ENCODE measurements at regions not wholly inside any gene's neighbourhood (a gene's known extent, or its start where the extent isn't known, plus 50 kb on each side); places are given as distances from the start of the nearest gene placed in this dataset.

DNA sequence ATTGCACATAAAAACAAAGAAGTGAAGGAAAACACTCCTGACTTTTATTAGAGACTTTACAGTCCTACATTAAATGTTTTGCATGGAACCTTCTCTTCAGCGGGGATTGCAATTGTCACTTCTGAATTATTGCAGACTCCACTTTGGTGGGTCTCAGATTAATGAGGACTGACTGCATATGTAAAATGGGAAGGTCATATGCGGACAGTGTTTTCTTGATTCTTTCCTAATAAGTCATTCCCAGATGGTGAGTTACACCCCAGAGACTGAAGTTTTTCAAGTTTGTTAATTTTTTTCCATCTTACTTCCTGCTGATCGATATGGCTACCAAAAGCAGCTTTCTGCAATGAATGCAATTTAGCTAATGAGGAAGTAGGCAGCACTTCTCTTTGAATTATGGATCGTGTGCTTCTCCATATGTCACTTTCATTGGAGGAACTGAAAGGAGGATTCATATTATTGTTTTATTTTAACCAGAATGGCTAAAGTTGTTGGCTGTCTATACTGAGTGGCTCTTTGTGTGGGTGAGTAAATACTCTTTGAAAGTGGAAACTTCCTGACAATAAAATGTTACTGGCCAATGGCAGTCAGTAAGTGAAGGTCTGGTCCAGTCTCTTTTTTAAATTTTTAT lies 119.3 kb upstream of the CLNK start:
- no peaks in the 10 kb centered on the region for H4K20me1 ChIP-seq (replicated peaks in 1 of 2; ENCODE audit: control insufficient read depth in 1 of 2, insufficient read depth in 2 of 2, low read length in 2 of 2)
- H2BK12ac ChIP-seq (ENCODE audit: low read depth, low read length): no peak overlapping the region
- no peak overlapping the region for H3K4me3 ChIP-seq (ENCODE audit: extremely low read depth in 1 of 4, insufficient read depth in 2 of 4, low read depth in 3 of 4, low read length in 4 of 4)
- no peak overlapping the region for H4K8ac ChIP-seq (ENCODE audit: extremely low read depth, insufficient read depth, low read length)
- no peak overlapping the region for H3K4me2 ChIP-seq (ENCODE audit: insufficient read depth in 1 of 2, low read depth in 2 of 2, low read length in 2 of 2)
- H3K23ac ChIP-seq (ENCODE audit: insufficient read length): no peak overlapping the region
- FAIRE-seq (no peak), DNase-seq (ENCODE audit: low read depth in 1 of 2, low spot score in 2 of 2) (no peak)
- no peak overlapping the region for H3K27ac ChIP-seq (ENCODE audit: low read depth, low read length)
- H3K23me2 ChIP-seq (ENCODE audit: low read depth, low read length): no peaks in the 10 kb centered on the region
- H3K14ac ChIP-seq (ENCODE audit: insufficient read length): no peak overlapping the region
- H3K9ac ChIP-seq (replicated peaks in 1 of 4; ENCODE audit: extremely low read depth in 1 of 4, low read depth in 3 of 4, low read length in 3 of 4): no peak overlapping the region
- H2AK5ac ChIP-seq (ENCODE audit: low read depth, low read length): no peak overlapping the region
- H4K5ac ChIP-seq (ENCODE audit: insufficient read length, low read depth, low read length): no peak overlapping the region
- no peak overlapping the region for H2AFZ ChIP-seq (ENCODE audit: low read length)
- H3K36me3 ChIP-seq (ENCODE audit: control insufficient read depth in 2 of 4, insufficient read depth in 4 of 4, low read length in 3 of 4): no peaks in the 10 kb centered on the region
- no peaks in the 10 kb centered on the region for H3K79me1 ChIP-seq (ENCODE audit: low read depth, low read length)
- CTCF ChIA-PET (ENCODE audit: partially characterized antibody): interaction anchor here (1.0 kb wide), 1 partner anchor 32 kb away, joined by 3 read pairs; no protein-coding TSS in a partner anchor
- H2BK15ac ChIP-seq (ENCODE audit: low read length): no peak overlapping the region
- no peaks in the 10 kb centered on the region for H3K4me1 ChIP-seq (replicated peaks in 1 of 4; ENCODE audit: control insufficient read depth in 3 of 4, insufficient read depth in 4 of 4, low read length in 3 of 4)
- H3K27me3 ChIP-seq (replicated peaks in 1 of 4; ENCODE audit: control insufficient read depth in 3 of 4, extremely low read depth in 1 of 4, insufficient read depth in 3 of 4, low read length in 3 of 4): no peaks in the 10 kb centered on the region
- no peak overlapping the region for H2BK5ac ChIP-seq (ENCODE audit: low read depth, low read length)
- H2BK120ac ChIP-seq (replicated peaks; ENCODE audit: low read depth, low read length): no peak overlapping the region
- no peak overlapping the region for H3K18ac ChIP-seq (ENCODE audit: extremely low read depth, low read length)
- 91% methylated on average over 4 of the region's 4 CpGs; no CpG with 5 or more reads in 1 of the 2 experiments for WGBS, 2 experiments (ENCODE audit: extremely low coverage in 1 of 2, insufficient coverage in 1 of 2, insufficient read length in 1 of 2, insufficient replicate concordance in 2 of 2, low coverage in 1 of 2, low lambda C conversion rate in 2 of 2, missing lambda C conversion rate in 1 of 2)
- H4K91ac ChIP-seq (replicated peaks; ENCODE audit: insufficient read length, low read length): no peak overlapping the region
- POLR2A ChIA-PET (ENCODE audit: partially characterized antibody): no interaction called here
- no peaks in the 10 kb centered on the region for H3K79me2 ChIP-seq (ENCODE audit: control insufficient read depth in 1 of 2, insufficient read depth in 2 of 2, low read length in 2 of 2)
- no peaks in the 10 kb centered on the region for H3K9me3 ChIP-seq (ENCODE audit: insufficient read depth in 2 of 2, low read depth in 1 of 2, low read length in 1 of 2)
- no peak overlapping the region for H2BK20ac ChIP-seq (ENCODE audit: low read length)
- H3K56ac ChIP-seq (replicated peaks; ENCODE audit: insufficient read length, low read depth, low read length): no peak overlapping the region
- H3K4ac ChIP-seq (replicated peaks; ENCODE audit: insufficient read length, low read depth, low read length): no peak overlapping the region
- TF ChIP-seq CEBPB (IDR thresholded peaks at IDR 0.05; ENCODE audit: low read depth, low read length) (no peak), SIN3A (conservative IDR thresholded peaks at IDR 0.05 in 1 of 2, IDR thresholded peaks at IDR 0.05 in 1 of 2; ENCODE audit: low read depth in 1 of 2, low read length in 2 of 2) (no peak), RXRA (IDR thresholded peaks at IDR 0.05; ENCODE audit: insufficient read depth, low read depth, low read length) (no peak), SIRT6 (IDR thresholded peaks at IDR 0.05; ENCODE audit: low read length) (no peak), TCF12 (IDR thresholded peaks at IDR 0.05; ENCODE audit: low read depth, low read length) (no peak), KDM5A (IDR thresholded peaks at IDR 0.05; ENCODE audit: low read length) (no peak), BCL11A (IDR thresholded peaks at IDR 0.05; ENCODE audit: low read depth in 2 of 2, low read length in 2 of 2) (no peak)

All from H1 (cell line).